GM10266 (cell line): ENCODE measurements at regions not wholly inside any gene's neighbourhood (a gene's known extent, or its start where the extent isn't known, plus 50 kb on each side); places are given as distances from the start of the nearest gene placed in this dataset.
"Not testable (repeated sequence)": the region's sequence is repeated elsewhere in the genome, so short reads cannot be mapped to it uniquely, and the experiment has no call there.

Experiments
- DNase-seq: peaks from one replicate; pipeline ENCODE4 v3.0.0; 2012; ENCODE audit errors: extremely low spot score
- CTCF ChIP-seq: IDR thresholded peaks from 2 replicates; pipeline ENCODE4 v1.5.1; 2012; ENCODE audit warnings: mild to moderate bottlenecking, low read depth; ENCODE audit not compliant: control insufficient read depth, insufficient read depth; ENCODE audit errors: missing control alignments

- no peak for TF ChIP-seq CTCF
- DNase-seq = no peak
Observed at GRCh38 chr15:35244227-35244626, 159.1 kb upstream of the NANOGP8 start.

- no peak for DNase-seq
- TF ChIP-seq CTCF = no peak
Observed at GRCh38 chr15:35243758-35244157, 158.7 kb upstream of the NANOGP8 start.

GRCh38 chr15:35239693-35240092, 154.6 kb upstream of the NANOGP8 start:
- not testable (repeated sequence) for DNase-seq

- not testable (repeated sequence) for DNase-seq
Observed at GRCh38 chr15:35238448-35238847, 153.4 kb upstream of the NANOGP8 start.

GRCh38 chr15:35229085-35229484, 144.0 kb upstream of the NANOGP8 start:
- TF ChIP-seq CTCF = no peak
- DNase-seq = no peak

- TF ChIP-seq CTCF = no peak
- DNase-seq = no peak
Observed at GRCh38 chr15:35218215-35218614, 133.1 kb upstream of the NANOGP8 start.

GRCh38 chr15:35215093-35215492, 130.0 kb upstream of the NANOGP8 start:
- no peak for TF ChIP-seq CTCF
- no peak for DNase-seq

- TF ChIP-seq CTCF = no peak
- no peak for DNase-seq
Observed at GRCh38 chr15:35211240-35211902, 126.3 kb upstream of the NANOGP8 start.

- DNase-seq = no peak
- TF ChIP-seq CTCF = no peak
Observed at GRCh38 chr15:35210370-35210769, 125.3 kb upstream of the NANOGP8 start.
